ENCODE measurements at regions not wholly inside any gene's neighbourhood (a gene's known extent, or its start where the extent isn't known, plus 50 kb on each side); places are given as distances from the start of the nearest gene placed in this dataset.

DNA sequence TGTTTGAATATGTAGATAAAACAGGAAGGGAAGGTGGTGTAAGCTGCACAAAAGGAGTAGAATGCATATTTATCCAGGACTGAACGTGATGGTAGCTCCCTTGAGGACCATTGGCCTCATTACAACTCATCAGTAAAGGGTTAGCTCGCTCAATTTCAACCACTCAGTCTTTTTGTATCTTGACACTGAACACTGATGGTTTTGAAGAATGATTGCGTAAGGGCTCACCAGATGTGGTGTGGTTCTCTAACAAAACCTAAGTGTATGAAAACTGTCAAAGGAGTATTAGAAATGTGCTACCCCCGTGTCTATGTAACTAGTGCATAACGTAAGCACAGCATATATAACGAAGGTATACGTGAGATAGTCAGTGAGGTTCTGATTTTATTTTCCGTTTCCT is 272.4 kb upstream of the THSD7B start:
- no peaks in the 10 kb centered on the region for H3K9me3 ChIP-seq (ENCODE audit: insufficient read depth, low read length, severe bottlenecking)
- TF ChIP-seq, protein P1, sequence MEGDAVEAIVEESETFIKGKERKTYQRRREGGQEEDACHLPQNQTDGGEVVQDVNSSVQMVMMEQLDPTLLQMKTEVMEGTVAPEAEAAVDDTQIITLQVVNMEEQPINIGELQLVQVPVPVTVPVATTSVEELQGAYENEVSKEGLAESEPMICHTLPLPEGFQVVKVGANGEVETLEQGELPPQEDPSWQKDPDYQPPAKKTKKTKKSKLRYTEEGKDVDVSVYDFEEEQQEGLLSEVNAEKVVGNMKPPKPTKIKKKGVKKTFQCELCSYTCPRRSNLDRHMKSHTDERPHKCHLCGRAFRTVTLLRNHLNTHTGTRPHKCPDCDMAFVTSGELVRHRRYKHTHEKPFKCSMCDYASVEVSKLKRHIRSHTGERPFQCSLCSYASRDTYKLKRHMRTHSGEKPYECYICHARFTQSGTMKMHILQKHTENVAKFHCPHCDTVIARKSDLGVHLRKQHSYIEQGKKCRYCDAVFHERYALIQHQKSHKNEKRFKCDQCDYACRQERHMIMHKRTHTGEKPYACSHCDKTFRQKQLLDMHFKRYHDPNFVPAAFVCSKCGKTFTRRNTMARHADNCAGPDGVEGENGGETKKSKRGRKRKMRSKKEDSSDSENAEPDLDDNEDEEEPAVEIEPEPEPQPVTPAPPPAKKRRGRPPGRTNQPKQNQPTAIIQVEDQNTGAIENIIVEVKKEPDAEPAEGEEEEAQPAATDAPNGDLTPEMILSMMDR (IDR thresholded peaks at IDR 0.05; ENCODE audit: borderline replicate concordance, extremely low read depth, low read length, poor library complexity, severe bottlenecking), result no peak
- no peak for TF ChIP-seq EZH2 (IDR thresholded peaks at IDR 0.05; ENCODE audit: borderline replicate concordance, low read depth, low read length, severe bottlenecking)
- DNase-seq, result no peak

DNA sequence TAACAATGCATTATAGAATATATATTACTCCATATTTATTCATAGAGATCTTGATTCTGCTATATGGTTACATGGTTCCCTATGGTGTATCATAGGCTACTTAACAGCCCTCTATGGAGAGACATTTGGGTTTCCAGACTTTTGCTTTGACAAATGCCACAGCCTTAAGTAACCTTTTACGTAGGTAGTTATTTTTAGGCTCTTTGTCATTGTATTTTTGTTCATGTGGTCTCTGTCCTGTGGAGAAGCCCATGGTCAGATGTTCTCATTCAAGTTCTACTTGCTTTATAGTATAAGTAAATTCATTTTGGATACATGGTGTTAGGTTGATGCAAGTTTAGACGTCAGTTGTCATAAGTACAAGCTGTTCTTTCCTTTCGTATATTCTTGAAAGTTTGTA is 275.2 kb upstream of the THSD7B start:
- no peaks in the 10 kb centered on the region for H3K79me2 ChIP-seq (ENCODE audit: insufficient read depth, low read length)
- no peaks in the 10 kb centered on the region for H3K9me3 ChIP-seq (ENCODE audit: insufficient read depth, low read length, severe bottlenecking)
- no peak overlapping the region for H3K4me2 ChIP-seq (ENCODE audit: insufficient read depth, low read length)
- no peak overlapping the region for H3K27ac ChIP-seq (ENCODE audit: low read length)
- H4K20me1 ChIP-seq (ENCODE audit: insufficient read depth, low read length), result no peaks in the 10 kb centered on the region
- no peak overlapping the region for H3K4me3 ChIP-seq (ENCODE audit: low read depth in 1 of 2, low read length in 2 of 2)
- ATAC-seq (ENCODE audit: insufficient read depth, low read depth) (no peak), DNase-seq (no peak)
- no peaks in the 10 kb centered on the region for H3K4me1 ChIP-seq (ENCODE audit: insufficient read depth, low read length)
- peaks cover 9% of the 10 kb centered on the region for H3K27me3 ChIP-seq (ENCODE audit: insufficient read depth, low read length, poor library complexity)
- H2AFZ ChIP-seq (ENCODE audit: low read depth, low read length), result no peak overlapping the region
- no peak overlapping the region for H3K9ac ChIP-seq (ENCODE audit: low read depth, low read length)
- H3K36me3 ChIP-seq (ENCODE audit: insufficient read depth, low read length), result no peaks in the 10 kb centered on the region
- TF ChIP-seq, protein P1 (IDR thresholded peaks at IDR 0.05; ENCODE audit: borderline replicate concordance, extremely low read depth, low read length, poor library complexity, severe bottlenecking), result no peak
- no peak for TF ChIP-seq EZH2 (IDR thresholded peaks at IDR 0.05; ENCODE audit: borderline replicate concordance, low read depth, low read length, severe bottlenecking)

More for the DNA sequence above, 272.4 kb upstream of the THSD7B start:
- Histone ChIP-seq H3K79me2 (ENCODE audit: insufficient read depth, low read length) (no peaks in the 10 kb centered on the region), H2AFZ (ENCODE audit: low read depth, low read length) (0 out of 2 replicates have a peak overlapping the region, but pooled peaks have one; percentile 13), H4K20me1 (ENCODE audit: insufficient read depth, low read length) (no peaks in the 10 kb centered on the region), H3K9ac (ENCODE audit: low read depth, low read length) (no peak overlapping the region), H3K27me3 (ENCODE audit: insufficient read depth, low read length, poor library complexity) (peaks cover 12% of the 10 kb centered on the region), H3K27ac (ENCODE audit: low read length) (no peak overlapping the region), H3K36me3 (ENCODE audit: insufficient read depth, low read length) (no peaks in the 10 kb centered on the region), H3K4me3 (ENCODE audit: low read depth in 1 of 2, low read length in 2 of 2) (no peak overlapping the region), H3K4me2 (ENCODE audit: insufficient read depth, low read length) (no peak overlapping the region), H3K4me1 (ENCODE audit: insufficient read depth, low read length) (no peaks in the 10 kb centered on the region)
- no peak; the same call in 2 of the 3 replicates for ATAC-seq (ENCODE audit: insufficient read depth, low read depth)

- H3K4me1 ChIP-seq (ENCODE audit: insufficient read depth, low read length), result no peaks in the 10 kb centered on the region
- DNase-seq (no peak), ATAC-seq (ENCODE audit: insufficient read depth, low read depth) (no peak)
- no peak for TF ChIP-seq EZH2 (IDR thresholded peaks at IDR 0.05; ENCODE audit: borderline replicate concordance, low read depth, low read length, severe bottlenecking)
- TF ChIP-seq, protein P1 (IDR thresholded peaks at IDR 0.05; ENCODE audit: borderline replicate concordance, extremely low read depth, low read length, poor library complexity, severe bottlenecking), result no peak
- no peak overlapping the region for H3K4me3 ChIP-seq (ENCODE audit: low read depth in 1 of 2, low read length in 2 of 2)
- no peaks in the 10 kb centered on the region for H3K9me3 ChIP-seq (ENCODE audit: insufficient read depth, low read length, severe bottlenecking)
- H3K27me3 ChIP-seq (ENCODE audit: insufficient read depth, low read length, poor library complexity), result no peaks in the 10 kb centered on the region
- H3K9ac ChIP-seq (ENCODE audit: low read depth, low read length), result no peak overlapping the region
- H3K36me3 ChIP-seq (ENCODE audit: insufficient read depth, low read length), result no peaks in the 10 kb centered on the region
- H4K20me1 ChIP-seq (ENCODE audit: insufficient read depth, low read length), result no peaks in the 10 kb centered on the region
- no peak overlapping the region for H3K4me2 ChIP-seq (ENCODE audit: insufficient read depth, low read length)
- no peak overlapping the region for H2AFZ ChIP-seq (ENCODE audit: low read depth, low read length)
- no peaks in the 10 kb centered on the region for H3K79me2 ChIP-seq (ENCODE audit: insufficient read depth, low read length)
- H3K27ac ChIP-seq (ENCODE audit: low read length), result no peak overlapping the region
Measured at GRCh38 chr2:136487421-136487820, 277.9 kb upstream of the THSD7B start.

DNA sequence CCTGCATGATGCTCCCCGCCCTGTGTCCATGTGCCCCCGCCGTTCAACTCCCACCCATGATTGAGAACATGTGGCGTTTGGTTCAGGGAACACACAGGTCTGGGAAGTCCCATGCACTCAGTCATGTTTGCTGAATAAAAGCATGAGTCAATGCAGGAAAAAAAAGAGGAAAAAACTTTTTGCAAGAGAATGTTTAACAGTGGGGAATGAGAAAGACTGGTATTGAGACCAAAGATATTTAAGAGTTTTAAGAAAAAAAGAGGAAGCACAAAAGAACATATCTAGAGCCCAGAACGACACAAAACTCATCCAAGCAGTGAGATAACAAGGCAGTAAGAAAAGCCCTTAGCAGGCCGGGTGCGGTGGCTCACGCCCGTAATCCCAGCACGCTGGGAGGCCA is 279.2 kb upstream of the THSD7B start:
- Histone ChIP-seq H3K4me1 (ENCODE audit: insufficient read depth, low read length) (no peaks in the 10 kb centered on the region), H3K9me3 (ENCODE audit: insufficient read depth, low read length, severe bottlenecking) (no peaks in the 10 kb centered on the region), H3K36me3 (ENCODE audit: insufficient read depth, low read length) (no peaks in the 10 kb centered on the region), H3K4me3 (ENCODE audit: low read depth in 1 of 2, low read length in 2 of 2) (no peak overlapping the region), H2AFZ (ENCODE audit: low read depth, low read length) (no peak overlapping the region), H3K9ac (ENCODE audit: low read depth, low read length) (no peak overlapping the region), H3K27ac (ENCODE audit: low read length) (no peak overlapping the region), H3K79me2 (ENCODE audit: insufficient read depth, low read length) (no peaks in the 10 kb centered on the region), H3K4me2 (ENCODE audit: insufficient read depth, low read length) (no peak overlapping the region), H4K20me1 (ENCODE audit: insufficient read depth, low read length) (no peaks in the 10 kb centered on the region), H3K27me3 (ENCODE audit: insufficient read depth, low read length, poor library complexity) (no peaks in the 10 kb centered on the region)
- no peak for DNase-seq
- TF ChIP-seq EZH2 (IDR thresholded peaks at IDR 0.05; ENCODE audit: borderline replicate concordance, low read depth, low read length, severe bottlenecking), result no peak
- TF ChIP-seq, protein P1 (IDR thresholded peaks at IDR 0.05; ENCODE audit: borderline replicate concordance, extremely low read depth, low read length, poor library complexity, severe bottlenecking), result no peak
- ATAC-seq (ENCODE audit: insufficient read depth, low read depth), result no peak

All from DND-41 (cell line).